ENCODE measurements at regions not wholly inside any gene's neighbourhood (a gene's known extent, or its start where the extent isn't known, plus 50 kb on each side); places are given as distances from the start of the nearest gene placed in this dataset.

- Histone ChIP-seq H3K4me1 (ENCODE audit: control insufficient read depth, low read length) (no peaks in the 10 kb centered on the region), H3K79me2 (ENCODE audit: control insufficient read depth, low read length) (no peaks in the 10 kb centered on the region), H3K27me3 (ENCODE audit: control insufficient read depth, low read length) (no peaks in the 10 kb centered on the region), H3K9me2 (replicated peaks; ENCODE audit: control insufficient read depth, low read length) (no peaks in the 10 kb centered on the region), H3K27ac (ENCODE audit: low read depth, low read length) (no peak overlapping the region), H4K20me1 (ENCODE audit: control insufficient read depth, insufficient read depth, low read depth, low read length) (no peaks in the 10 kb centered on the region), H3K4me3 (ENCODE audit: low read length) (no peak overlapping the region), H3K4me2 (ENCODE audit: low read length) (no peak overlapping the region), H3K9me3 (ENCODE audit: control insufficient read depth, insufficient read depth, low read length) (no peaks in the 10 kb centered on the region), H3K36me3 (ENCODE audit: control insufficient read depth, low read length) (no peaks in the 10 kb centered on the region), H3F3A (ENCODE audit: control insufficient read depth, insufficient read depth) (no peaks in the 10 kb centered on the region)
- TF ChIP-seq EZH2phosphoT487 (IDR thresholded peaks at IDR 0.05; ENCODE audit: borderline replicate concordance, low read length) (no peak), CTCF (IDR thresholded peaks at IDR 0.05; ENCODE audit: low read depth, low read length, poor library complexity, severe bottlenecking) (no peak)
These were observed 330.0 kb upstream of the PLD5 start for GRCh38 chr1:242854466-242854865.

- no peaks in the 10 kb centered on the region for H4K20me1 ChIP-seq (ENCODE audit: control insufficient read depth, insufficient read depth, low read depth, low read length)
- no peaks in the 10 kb centered on the region for H3K9me2 ChIP-seq (replicated peaks; ENCODE audit: control insufficient read depth, low read length)
- H3K9me3 ChIP-seq (ENCODE audit: control insufficient read depth, insufficient read depth, low read length): no peaks in the 10 kb centered on the region
- no peaks in the 10 kb centered on the region for H3K79me2 ChIP-seq (ENCODE audit: control insufficient read depth, low read length)
- H3K4me1 ChIP-seq (ENCODE audit: control insufficient read depth, low read length): no peaks in the 10 kb centered on the region
- no peaks in the 10 kb centered on the region for H3K27me3 ChIP-seq (ENCODE audit: control insufficient read depth, low read length)
- no peak overlapping the region for H3K27ac ChIP-seq (ENCODE audit: low read depth, low read length)
- no peak overlapping the region for H3K4me3 ChIP-seq (ENCODE audit: low read length)
- no peaks in the 10 kb centered on the region for H3K36me3 ChIP-seq (ENCODE audit: control insufficient read depth, low read length)
- no peak overlapping the region for H3K4me2 ChIP-seq (ENCODE audit: low read length)
- no peak for TF ChIP-seq EZH2phosphoT487 (IDR thresholded peaks at IDR 0.05; ENCODE audit: borderline replicate concordance, low read length)
- TF ChIP-seq CTCF (IDR thresholded peaks at IDR 0.05; ENCODE audit: low read depth, low read length, poor library complexity, severe bottlenecking): no peak
- no peaks in the 10 kb centered on the region for H3F3A ChIP-seq (ENCODE audit: control insufficient read depth, insufficient read depth)
These were observed 323.0 kb upstream of the PLD5 start for GRCh38 chr1:242847390-242847993.

GRCh38 chr1:242842094-242842493 lies 317.6 kb upstream of the PLD5 start:
- H3K27ac ChIP-seq (ENCODE audit: low read depth, low read length): no peak overlapping the region
- H3F3A ChIP-seq (ENCODE audit: control insufficient read depth, insufficient read depth): no peaks in the 10 kb centered on the region
- H3K4me1 ChIP-seq (ENCODE audit: control insufficient read depth, low read length): no peaks in the 10 kb centered on the region
- no peaks in the 10 kb centered on the region for H3K9me2 ChIP-seq (replicated peaks; ENCODE audit: control insufficient read depth, low read length)
- no peak overlapping the region for H3K4me3 ChIP-seq (ENCODE audit: low read length)
- TF ChIP-seq CTCF (IDR thresholded peaks at IDR 0.05; ENCODE audit: low read depth, low read length, poor library complexity, severe bottlenecking): no peak
- TF ChIP-seq EZH2phosphoT487 (IDR thresholded peaks at IDR 0.05; ENCODE audit: borderline replicate concordance, low read length): no peak
- no peaks in the 10 kb centered on the region for H3K27me3 ChIP-seq (ENCODE audit: control insufficient read depth, low read length)
- H3K4me2 ChIP-seq (ENCODE audit: low read length): no peak overlapping the region
- H3K79me2 ChIP-seq (ENCODE audit: control insufficient read depth, low read length): no peaks in the 10 kb centered on the region
- H3K36me3 ChIP-seq (ENCODE audit: control insufficient read depth, low read length): no peaks in the 10 kb centered on the region
- no peaks in the 10 kb centered on the region for H3K9me3 ChIP-seq (ENCODE audit: control insufficient read depth, insufficient read depth, low read length)
- H4K20me1 ChIP-seq (ENCODE audit: control insufficient read depth, insufficient read depth, low read depth, low read length): no peaks in the 10 kb centered on the region

Data from DOHH2 (cell line).